Common myeloid progenitor, CD34-positive (primary cell): ENCODE measurements at regions not wholly inside any gene's neighbourhood (a gene's known extent, or its start where the extent isn't known, plus 50 kb on each side); places are given as distances from the start of the nearest gene placed in this dataset.
A peak's percentile ranks its signal among the peaks of the same experiment; 100 is the strongest.

ENCODE experiments used
- CTCF ChIA-PET: fragments of 350-600 bp; sonication (Branson Sonifier 250); formaldehyde crosslinking; loops from one replicate; lab custom pipeline; 2021; ENCODE audit warnings: antibody characterized with exemption; lab: Charles Lee
- POLR2A ChIA-PET: fragments of 350-600 bp; sonication (Branson Sonifier 250); formaldehyde crosslinking; loops from one replicate; lab custom pipeline; 2021; ENCODE audit warnings: antibody characterized with exemption; lab: Charles Lee
- DNase-seq, 3 donors: peaks; one replicate each; pipeline versions ENCODE4 v3.0.0 to v3.0.0-alpha.2; 2013
- H3K27ac ChIP-seq, 2 experiments: 1 replicate in 1 of 2; 2 replicates in 1 of 2; pipeline ENCODE4 v1.7.0; 2013; ENCODE audit warnings: inconsistent platforms in 2 of 2, low read length in 2 of 2, mild to moderate bottlenecking in 2 of 2, low read depth in 1 of 2, moderate library complexity in 1 of 2; ENCODE audit not compliant: severe bottlenecking in 2 of 2, insufficient read depth in 1 of 2, poor library complexity in 1 of 2
- H3K27me3 ChIP-seq, 5 experiments: replicated peaks in 2 of 5; 1 replicate in 3 of 5; 2 replicates in 2 of 5; pipeline versions ENCODE4 v1.6.1 to v1.7.0; 2013; ENCODE audit warnings: low read length in 4 of 5, mild to moderate bottlenecking in 2 of 5, moderate library complexity in 2 of 5, inconsistent platforms in 1 of 5; ENCODE audit not compliant: insufficient read depth in 5 of 5, control insufficient read depth in 4 of 5
- H3K36me3 ChIP-seq, 4 experiments: 1 replicate in 2 of 4; 2 replicates in 2 of 4; pipeline versions ENCODE4 v1.6.1 to v1.7.0; 2013; ENCODE audit warnings: low read length in 3 of 4, control low read depth in 1 of 4, mild to moderate bottlenecking in 1 of 4; ENCODE audit not compliant: control insufficient read depth in 4 of 4, insufficient read depth in 4 of 4
- H3K4me1 ChIP-seq, 4 experiments: 1 replicate in 3 of 4; 2 replicates in 1 of 4; pipeline versions ENCODE4 v1.6.1 to v1.7.1; 2013; ENCODE audit warnings: low read length in 3 of 4, mild to moderate bottlenecking in 3 of 4, control low read depth in 1 of 4, inconsistent platforms in 1 of 4, moderate library complexity in 1 of 4; ENCODE audit not compliant: control insufficient read depth in 4 of 4, insufficient read depth in 4 of 4; ENCODE audit errors: control extremely low read depth in 1 of 4
- H3K4me3 ChIP-seq, 7 experiments: 1 replicate in 4 of 7; 2 replicates in 3 of 7; pipeline versions ENCODE4 v1.5.1 to v1.7.0; 2013; ENCODE audit warnings: mild to moderate bottlenecking in 7 of 7, low read length in 6 of 7, moderate library complexity in 6 of 7, inconsistent platforms in 2 of 7, low read depth in 2 of 7, control low read depth in 1 of 7; ENCODE audit not compliant: insufficient read depth in 4 of 7, control insufficient read depth in 1 of 7; ENCODE audit errors: extremely low read depth in 1 of 7
- H3K9me3 ChIP-seq, 5 experiments: 1 replicate in 4 of 5; 2 replicates in 1 of 5; pipeline versions ENCODE4 v1.6.1 to v1.7.1; 2013; ENCODE audit warnings: low read length in 4 of 5, mild to moderate bottlenecking in 2 of 5, inconsistent platforms in 1 of 5, low read depth in 1 of 5, moderate library complexity in 1 of 5; ENCODE audit not compliant: control insufficient read depth in 4 of 5, insufficient read depth in 2 of 5; ENCODE audit errors: control extremely low read depth in 1 of 5
- WGBS: methylation state at CpG from one replicate; pipeline ENCODE4 v1.1.5; 2013; ENCODE audit not compliant: insufficient coverage; 5-methylcytosine and 5-hydroxymethylcytosine counted together

GRCh38 chr4:123587983-123588494 is 191.4 kb downstream of the SPRY1 start:
- peak in 2 of 3 donors; percentile 11 to 42 for DNase-seq
- H3K27me3 ChIP-seq = no peaks in the 10 kb centered on the region
- peaks cover 12 to 19% (median 15%) of the 10 kb centered on the region in 4 experiments for H3K4me1 ChIP-seq
- ChIA-PET CTCF (interaction anchor here (0.7 to 3.4 kb wide), 7 partner anchors 8 to 186 kb away, joined by 3 to 14 read pairs (median 4); no protein-coding TSS in a partner anchor), POLR2A (no interaction called here)
- H3K36me3 ChIP-seq = no peaks in the 10 kb centered on the region
- H3K27ac ChIP-seq = no peak overlapping the region
- H3K9me3 ChIP-seq = no peaks in the 10 kb centered on the region
- H3K4me3 ChIP-seq = no peak overlapping the region
- 42% methylated on average over 7 of the region's 8 CpGs for WGBS

GRCh38 chr4:123588631-123589241 is 192.1 kb downstream of the SPRY1 start:
- 83% methylated on average over 6 of the region's 8 CpGs for WGBS
- Histone ChIP-seq H3K36me3 (no peaks in the 10 kb centered on the region), H3K27me3 (no peaks in the 10 kb centered on the region), H3K27ac (no peak overlapping the region), H3K4me1 (peaks cover 14 to 25% (median 16%) of the 10 kb centered on the region in 4 experiments), H3K4me3 (no peak overlapping the region), H3K9me3 (no peaks in the 10 kb centered on the region)
- ChIA-PET CTCF (interaction anchor here (0.8 to 3.4 kb wide), 8 partner anchors 8 to 186 kb away, joined by 3 to 14 read pairs (median 4); no protein-coding TSS in a partner anchor), POLR2A (no interaction called here)
- DNase-seq = peak in 1 of 3 donors; percentile 24

DNA sequence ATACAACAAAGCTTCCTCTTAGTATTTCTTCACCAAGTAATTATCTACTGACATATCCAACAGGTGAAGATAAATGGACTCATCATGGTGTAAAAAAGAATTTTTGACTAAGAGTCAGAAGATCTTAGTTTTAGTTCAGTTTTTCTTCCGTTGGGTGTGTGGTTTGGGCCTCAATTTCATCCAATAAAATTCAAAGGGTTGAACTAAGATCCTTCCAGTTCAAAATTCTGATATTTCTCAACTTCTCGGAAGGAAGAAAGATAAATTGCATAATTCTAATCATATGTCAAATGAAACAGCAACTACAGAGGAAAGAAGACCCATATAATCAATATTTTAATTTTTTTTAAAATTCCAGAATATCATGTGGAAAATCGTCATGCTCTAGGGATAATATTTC is 192.7 kb downstream of the SPRY1 start:
- no CpG with 5 or more reads among the region's 3 CpGs for WGBS
- H3K4me3 ChIP-seq = no peak overlapping the region
- H3K9me3 ChIP-seq = no peaks in the 10 kb centered on the region
- ChIA-PET POLR2A (no interaction called here), CTCF (interaction anchor here (0.8 to 3.4 kb wide), 6 partner anchors 9 to 72 kb away, joined by 3 to 14 read pairs (median 5); no protein-coding TSS in a partner anchor)
- no peak overlapping the region for H3K27ac ChIP-seq
- peaks cover 16 to 31% (median 18%) of the 10 kb centered on the region in 4 experiments for H3K4me1 ChIP-seq
- H3K36me3 ChIP-seq = no peaks in the 10 kb centered on the region
- H3K27me3 ChIP-seq = no peaks in the 10 kb centered on the region
- DNase-seq = no peak

- no peak for DNase-seq
- Histone ChIP-seq H3K4me3 (no peak overlapping the region), H3K27ac (no peak overlapping the region), H3K9me3 (no peaks in the 10 kb centered on the region), H3K27me3 (no peaks in the 10 kb centered on the region), H3K36me3 (no peaks in the 10 kb centered on the region), H3K4me1 (peaks cover 17 to 33% (median 19%) of the 10 kb centered on the region in 4 experiments)
- POLR2A ChIA-PET = no interaction called here
- CTCF ChIA-PET = interaction anchor here (0.6 to 1.0 kb wide), 2 partner anchors 9 to 54 kb away, joined by 3 read pairs; no protein-coding TSS in a partner anchor
- WGBS = 100% methylated on average over 1 of the region's 2 CpGs
Measured at GRCh38 chr4:123591875-123592274, 195.3 kb downstream of the SPRY1 start.

GRCh38 chr4:123593655-123594054 is 197.1 kb downstream of the SPRY1 start:
- Histone ChIP-seq H3K4me1 (peaks cover 16 to 38% (median 22%) of the 10 kb centered on the region in 4 experiments), H3K27ac (no peak overlapping the region), H3K27me3 (no peaks in the 10 kb centered on the region), H3K36me3 (no peaks in the 10 kb centered on the region), H3K4me3 (peak overlapping the region in 1 of 7 experiments; percentile 23), H3K9me3 (no peaks in the 10 kb centered on the region)
- no CpG with 5 or more reads among the region's 3 CpGs for WGBS
- DNase-seq = peak; percentile 78 to 88 (median 81)
- ChIA-PET CTCF (no interaction called here), POLR2A (no interaction called here)

DNA sequence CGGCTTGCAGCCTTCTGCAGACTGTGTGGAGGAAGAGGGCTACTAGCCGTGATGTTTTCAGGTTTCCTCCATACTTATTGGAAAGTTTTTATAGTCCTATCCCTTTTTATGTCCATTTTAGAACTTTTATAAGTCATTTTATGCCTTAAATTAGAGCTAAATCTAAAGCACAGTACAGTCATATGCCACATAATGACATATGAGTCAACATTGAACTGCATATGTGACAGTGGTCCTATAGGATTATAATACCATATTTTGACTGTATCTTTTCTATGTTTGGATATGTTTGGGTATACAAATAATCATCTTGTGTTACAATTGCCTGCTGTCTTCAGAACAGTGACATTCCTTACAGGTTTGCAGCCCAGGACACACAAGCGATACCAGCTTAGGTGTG is 200.2 kb downstream of the SPRY1 start:
- Histone ChIP-seq H3K36me3 (no peaks in the 10 kb centered on the region), H3K9me3 (no peaks in the 10 kb centered on the region), H3K4me1 (peaks cover 35 to 63% (median 40%) of the 10 kb centered on the region in 4 experiments), H3K27ac (no peak overlapping the region), H3K4me3 (no peak overlapping the region), H3K27me3 (no peaks in the 10 kb centered on the region)
- ChIA-PET POLR2A (no interaction called here), CTCF (interaction anchor here (1.0 to 2.5 kb wide), 6 partner anchors 21 to 187 kb away, joined by 3 to 7 read pairs (median 3); no protein-coding TSS in a partner anchor)
- 80% methylated on average over 1 of the region's 3 CpGs for WGBS
- no peak for DNase-seq

GRCh38 chr4:123597586-123597985 is 201.0 kb downstream of the SPRY1 start:
- POLR2A ChIA-PET = no interaction called here
- peaks cover 33 to 63% (median 41%) of the 10 kb centered on the region in 4 experiments for H3K4me1 ChIP-seq
- CTCF ChIA-PET = interaction anchor here (1.2 to 2.5 kb wide), 7 partner anchors 9 to 188 kb away, joined by 3 to 8 read pairs (median 5); no protein-coding TSS in a partner anchor
- DNase-seq = no peak
- no peaks in the 10 kb centered on the region for H3K36me3 ChIP-seq
- no peaks in the 10 kb centered on the region for H3K9me3 ChIP-seq
- 38% methylated on average over 1 of the region's 1 CpG for WGBS
- no peak overlapping the region for H3K27ac ChIP-seq
- H3K27me3 ChIP-seq = no peaks in the 10 kb centered on the region
- no peak overlapping the region for H3K4me3 ChIP-seq
